ENCODE measurements at regions not wholly inside any gene's neighbourhood (a gene's known extent, or its start where the extent isn't known, plus 50 kb on each side); places are given as distances from the start of the nearest gene placed in this dataset.

DNA sequence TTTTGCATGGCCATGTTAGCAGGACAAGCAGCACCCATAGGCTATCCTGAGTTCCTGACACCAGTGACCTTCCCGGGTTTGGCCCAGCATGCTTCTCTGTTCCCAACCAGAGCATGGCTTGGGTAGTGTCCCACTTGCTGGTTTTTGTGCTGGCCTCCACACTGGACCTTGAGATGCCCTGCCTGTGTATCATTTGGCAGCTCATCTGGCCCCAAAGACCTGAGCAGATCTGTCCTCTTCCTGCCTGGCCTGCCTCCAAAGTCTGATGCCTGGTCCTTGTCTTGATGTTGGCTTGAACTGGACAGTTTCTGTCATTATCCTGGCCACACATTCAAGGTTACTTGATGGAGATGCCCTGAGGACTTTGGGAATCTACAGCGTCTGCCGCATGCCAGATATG is 590.7 kb upstream of the KLF4 start:
- TF ChIP-seq, protein P1, sequence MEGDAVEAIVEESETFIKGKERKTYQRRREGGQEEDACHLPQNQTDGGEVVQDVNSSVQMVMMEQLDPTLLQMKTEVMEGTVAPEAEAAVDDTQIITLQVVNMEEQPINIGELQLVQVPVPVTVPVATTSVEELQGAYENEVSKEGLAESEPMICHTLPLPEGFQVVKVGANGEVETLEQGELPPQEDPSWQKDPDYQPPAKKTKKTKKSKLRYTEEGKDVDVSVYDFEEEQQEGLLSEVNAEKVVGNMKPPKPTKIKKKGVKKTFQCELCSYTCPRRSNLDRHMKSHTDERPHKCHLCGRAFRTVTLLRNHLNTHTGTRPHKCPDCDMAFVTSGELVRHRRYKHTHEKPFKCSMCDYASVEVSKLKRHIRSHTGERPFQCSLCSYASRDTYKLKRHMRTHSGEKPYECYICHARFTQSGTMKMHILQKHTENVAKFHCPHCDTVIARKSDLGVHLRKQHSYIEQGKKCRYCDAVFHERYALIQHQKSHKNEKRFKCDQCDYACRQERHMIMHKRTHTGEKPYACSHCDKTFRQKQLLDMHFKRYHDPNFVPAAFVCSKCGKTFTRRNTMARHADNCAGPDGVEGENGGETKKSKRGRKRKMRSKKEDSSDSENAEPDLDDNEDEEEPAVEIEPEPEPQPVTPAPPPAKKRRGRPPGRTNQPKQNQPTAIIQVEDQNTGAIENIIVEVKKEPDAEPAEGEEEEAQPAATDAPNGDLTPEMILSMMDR (conservative IDR thresholded peaks at IDR 0.05; ENCODE audit: low read depth, low read length): no peak
- TF ChIP-seq EZH2 (IDR thresholded peaks at IDR 0.05; ENCODE audit: low read length, unreplicated experiment): no peak
